DMS153 treated with DMSO at 0.1 percent for 48 hours (cell line): ENCODE measurements at regions not wholly inside any gene's neighbourhood (a gene's known extent, or its start where the extent isn't known, plus 50 kb on each side); places are given as distances from the start of the nearest gene placed in this dataset.

Experiments
- DNase-seq: peaks from one replicate; lab custom pipeline; 2025; ENCODE audit not compliant: unreplicated experiment; lab: John Stamatoyannopoulos, UW

GRCh38 chr12:89800435-89800834 is 91.8 kb upstream of the ATP2B1 start:
- no peak for DNase-seq

GRCh38 chr12:89799316-89799715 is 90.7 kb upstream of the ATP2B1 start:
- DNase-seq, result no peak

- no peak for DNase-seq
Observed at GRCh38 chr12:89797436-89797835, 88.8 kb upstream of the ATP2B1 start.

- DNase-seq, result no peak
Observed at GRCh38 chr12:89796798-89797382, 88.3 kb upstream of the ATP2B1 start.

GRCh38 chr12:89793946-89794345 is 85.3 kb upstream of the ATP2B1 start:
- DNase-seq, result no peak

- DNase-seq, result no peak
Observed at GRCh38 chr12:89791286-89791685, 82.6 kb upstream of the ATP2B1 start.

- DNase-seq, result no peak
Observed at GRCh38 chr12:89789862-89790261, 81.2 kb upstream of the ATP2B1 start.

- DNase-seq, result no peak
Observed at GRCh38 chr12:89787763-89788162, 79.1 kb upstream of the ATP2B1 start.

GRCh38 chr12:89786177-89786810 is 77.7 kb upstream of the ATP2B1 start:
- no peak for DNase-seq

- no peak for DNase-seq
Observed at GRCh38 chr12:89783359-89784060, 74.9 kb upstream of the ATP2B1 start.

- DNase-seq, result no peak
Observed at GRCh38 chr12:89782807-89783206, 74.2 kb upstream of the ATP2B1 start.

- no peak for DNase-seq
Observed at GRCh38 chr12:89781946-89782550, 73.4 kb upstream of the ATP2B1 start.

- no peak for DNase-seq
Observed at GRCh38 chr12:89781156-89781555, 72.5 kb upstream of the ATP2B1 start.

- no peak for DNase-seq
Observed at GRCh38 chr12:89779090-89779489, 70.5 kb upstream of the ATP2B1 start.

GRCh38 chr12:89777733-89778379 is 69.2 kb upstream of the ATP2B1 start:
- DNase-seq, result no peak

GRCh38 chr12:89775986-89776365 is 67.3 kb upstream of the ATP2B1 start:
- no peak for DNase-seq

GRCh38 chr12:89775063-89775985 is 66.7 kb upstream of the ATP2B1 start:
- DNase-seq, result no peak

- no peak for DNase-seq
Observed at GRCh38 chr12:89774645-89775044, 66.0 kb upstream of the ATP2B1 start.

GRCh38 chr12:89770391-89770790 is 61.8 kb upstream of the ATP2B1 start:
- DNase-seq, result no peak

- DNase-seq, result no peak
Observed at GRCh38 chr12:89769483-89769818, 60.8 kb upstream of the ATP2B1 start.
